A673 (cell line): ENCODE measurements at regions not wholly inside any gene's neighbourhood (a gene's known extent, or its start where the extent isn't known, plus 50 kb on each side); places are given as distances from the start of the nearest gene placed in this dataset.
"Not testable (repeated sequence)": the region's sequence is repeated elsewhere in the genome, so short reads cannot be mapped to it uniquely, and the experiment has no call there.

Experiments
- BruUV-seq: library from RNA; stranded (reverse); fragments of 400-500 nt; replicated peaks from 2 replicates; lab custom pipeline; 2021; lab: Mats Ljungman, UMichigan
- CTCF ChIA-PET: fragments of 300-600 bp; sonication (Branson Sonifier 250); formaldehyde crosslinking; loops from one replicate; lab custom pipeline; 2022; ENCODE audit warnings: antibody characterized with exemption; lab: Charles Lee
- POLR2A ChIA-PET: fragments of 300-600 bp; sonication (Branson Sonifier 250); formaldehyde crosslinking; loops from one replicate; lab custom pipeline; 2022; ENCODE audit warnings: antibody characterized with exemption; ENCODE audit not compliant: low non-redundant PET; lab: Charles Lee
- DNase-seq: peaks from one replicate; pipeline ENCODE4 v3.0.0-alpha.2; 2015; ENCODE audit warnings: low spot score
- H3K27ac ChIP-seq: fragments of 200-600 bp; sonication (generic); 2 replicates; pipeline ENCODE4 v1.5.1; 2016; ENCODE audit warnings: mixed run types, low read depth, mild to moderate bottlenecking, mixed read lengths, antibody characterized with exemption, low read length; ENCODE audit not compliant: poor library complexity, severe bottlenecking
- H3K27me3 ChIP-seq: fragments of 200-600 bp; sonication (generic); replicated peaks from 2 replicates; pipeline ENCODE4 v1.6.1; 2017; ENCODE audit warnings: mixed run types, low read depth, mild to moderate bottlenecking, mixed read lengths, antibody characterized with exemption, low read length; ENCODE audit not compliant: insufficient read depth, poor library complexity
- H3K36me3 ChIP-seq: fragments of 200-600 bp; sonication (generic); 2 replicates; pipeline ENCODE4 v1.6.1; 2016; ENCODE audit warnings: mixed run types, mild to moderate bottlenecking, mixed read lengths, antibody characterized with exemption, low read length; ENCODE audit not compliant: insufficient read depth, poor library complexity, severe bottlenecking
- H3K4me1 ChIP-seq: fragments of 200-600 bp; sonication (generic); 2 replicates; pipeline ENCODE4 v1.6.1; 2017; ENCODE audit warnings: mixed run types, mild to moderate bottlenecking, mixed read lengths, antibody characterized with exemption, low read length; ENCODE audit not compliant: insufficient read depth, poor library complexity, severe bottlenecking
- H3K4me3 ChIP-seq: fragments of 200-600 bp; sonication (generic); 2 replicates; pipeline ENCODE4 v1.5.1; 2016; ENCODE audit warnings: low read depth, mixed run types, mild to moderate bottlenecking, mixed read lengths, low read length; ENCODE audit not compliant: poor library complexity, severe bottlenecking
- H3K9me3 ChIP-seq: fragments of 200-600 bp; sonication (generic); 2 replicates; pipeline ENCODE4 v1.6.1; 2016; ENCODE audit warnings: mixed run types, low read depth, mild to moderate bottlenecking, mixed read lengths, antibody characterized with exemption, low read length; ENCODE audit not compliant: poor library complexity, severe bottlenecking
- CTCF ChIP-seq: fragments of 300-800, 200-600 bp; sonication (generic); conservative IDR thresholded peaks from 2 replicates; pipeline ENCODE4 v1.5.1; 2017; ENCODE audit warnings: low read depth, mild to moderate bottlenecking, antibody characterized with exemption, low read length, moderate library complexity, mixed read lengths
- EZH2 ChIP-seq: fragments of 200-600 bp; sonication (generic); IDR thresholded peaks from 2 replicates; pipeline ENCODE4 v1.6.1; 2017; ENCODE audit warnings: borderline replicate concordance, low read depth, mild to moderate bottlenecking, mixed read lengths, antibody characterized with exemption, low read length; ENCODE audit not compliant: poor library complexity, severe bottlenecking
- intact Hi-C: fragments of 100-400 bp; cut with micrococcal nuclease; formaldehyde crosslinking; loops from one replicate; pipeline ENCODE4 v1.10.0; 2022; ENCODE audit not compliant: unreplicated experiment

GRCh38 chr14:98916036-98916435, 356.0 kb downstream of the BCL11B start:
- intact Hi-C loops, result no loop called here
- Histone ChIP-seq H3K27me3 (no peaks in the 10 kb centered on the region), H3K4me1 (no peaks in the 10 kb centered on the region), H3K36me3 (no peaks in the 10 kb centered on the region), H3K9me3 (no peaks in the 10 kb centered on the region), H3K27ac (no peak overlapping the region), H3K4me3 (no peak overlapping the region)
- no peak for DNase-seq
- TF ChIP-seq EZH2 (no peak), CTCF (no peak)
- BruUV-seq, result no TSS peak
- ChIA-PET CTCF (no interaction called here), POLR2A (no interaction called here)

GRCh38 chr14:98916476-98916875, 355.5 kb downstream of the BCL11B start:
- Histone ChIP-seq H3K27me3 (no peaks in the 10 kb centered on the region), H3K36me3 (no peaks in the 10 kb centered on the region), H3K27ac (no peak overlapping the region), H3K4me3 (no peak overlapping the region), H3K4me1 (no peaks in the 10 kb centered on the region), H3K9me3 (no peaks in the 10 kb centered on the region)
- intact Hi-C loops, result no loop called here
- no peak for DNase-seq
- CTCF ChIA-PET, result no interaction called here
- POLR2A ChIA-PET, result no interaction called here
- no TSS peak for BruUV-seq
- TF ChIP-seq CTCF (no peak), EZH2 (no peak)

GRCh38 chr14:98919434-98919833, 352.6 kb downstream of the BCL11B start:
- H3K9me3 ChIP-seq, result no peaks in the 10 kb centered on the region
- no peaks in the 10 kb centered on the region for H3K27me3 ChIP-seq
- no peaks in the 10 kb centered on the region for H3K4me1 ChIP-seq
- intact Hi-C loops, result no loop called here
- H3K4me3 ChIP-seq, result no peak overlapping the region
- TF ChIP-seq EZH2 (no peak), CTCF (no peak)
- H3K36me3 ChIP-seq, result no peaks in the 10 kb centered on the region
- no peak for DNase-seq
- POLR2A ChIA-PET, result no interaction called here
- CTCF ChIA-PET, result no interaction called here
- no peak overlapping the region for H3K27ac ChIP-seq
- BruUV-seq, result no TSS peak

- BruUV-seq, POLR2A ChIA-PET, H3K36me3 ChIP-seq, H3K4me1 ChIP-seq, H3K27ac ChIP-seq, H3K4me3 ChIP-seq, H3K9me3 ChIP-seq, DNase-seq, H3K27me3 ChIP-seq, CTCF ChIA-PET: not testable (repeated sequence)
- intact Hi-C loops, result loop anchor here (10.0 kb wide), 1 partner anchor 343 kb away; no protein-coding TSS in a partner anchor
Observed at GRCh38 chr14:98921306-98921705, 350.7 kb downstream of the BCL11B start.
